ENCODE measurements at regions not wholly inside any gene's neighbourhood (a gene's known extent, or its start where the extent isn't known, plus 50 kb on each side); places are given as distances from the start of the nearest gene placed in this dataset.

- Histone ChIP-seq H3K27me3 (ENCODE audit: low read depth) (no peaks in the 10 kb centered on the region), H3K4me1 (no peaks in the 10 kb centered on the region), H3K27ac (replicated peaks) (no peak overlapping the region), H3K36me3 (no peaks in the 10 kb centered on the region), H3K9me3 (replicated peaks) (peaks cover 35% of the 10 kb centered on the region), H3K4me3 (no peak overlapping the region)
- no peak for TF ChIP-seq CTCF (IDR thresholded peaks at IDR 0.05; ENCODE audit: borderline replicate concordance)
- DNase-seq = no peak
- intact Hi-C loops (cut with micrococcal nuclease) = no loop called here
These were observed 733.8 kb downstream of the BRINP1 start for GRCh38 chr9:118635416-118635815.

GRCh38 chr9:118637681-118638080, 731.6 kb downstream of the BRINP1 start:
- no peaks in the 10 kb centered on the region for H3K4me1 ChIP-seq
- no peak for TF ChIP-seq CTCF (IDR thresholded peaks at IDR 0.05; ENCODE audit: borderline replicate concordance)
- no peaks in the 10 kb centered on the region for H3K36me3 ChIP-seq
- H3K27me3 ChIP-seq (ENCODE audit: low read depth) = no peaks in the 10 kb centered on the region
- DNase-seq = no peak
- H3K27ac ChIP-seq (replicated peaks) = no peak overlapping the region
- peaks cover 34% of the 10 kb centered on the region for H3K9me3 ChIP-seq (replicated peaks)
- intact Hi-C loops (cut with micrococcal nuclease) = no loop called here
- H3K4me3 ChIP-seq = no peak overlapping the region

GRCh38 chr9:118640836-118641560, 728.2 kb downstream of the BRINP1 start:
- peaks cover 35% of the 10 kb centered on the region for H3K9me3 ChIP-seq (replicated peaks)
- H3K4me3 ChIP-seq = no peak overlapping the region

GRCh38 chr9:118643118-118643517, 726.1 kb downstream of the BRINP1 start:
- Histone ChIP-seq H3K36me3 (no peaks in the 10 kb centered on the region), H3K27ac (replicated peaks) (no peak overlapping the region), H3K27me3 (ENCODE audit: low read depth) (peaks cover 10% of the 10 kb centered on the region), H3K4me3 (no peak overlapping the region), H3K9me3 (replicated peaks) (peaks cover 49% of the 10 kb centered on the region), H3K4me1 (no peaks in the 10 kb centered on the region)
- DNase-seq = no peak
- TF ChIP-seq CTCF (IDR thresholded peaks at IDR 0.05; ENCODE audit: borderline replicate concordance) = no peak
- intact Hi-C loops (cut with micrococcal nuclease) = no loop called here

More at GRCh38 chr9:118640836-118641560, 728.2 kb downstream of the BRINP1 start:
- intact Hi-C loops (cut with micrococcal nuclease) = no loop called here
- no peak for TF ChIP-seq CTCF (IDR thresholded peaks at IDR 0.05; ENCODE audit: borderline replicate concordance)
- no peaks in the 10 kb centered on the region for H3K36me3 ChIP-seq
- no peaks in the 10 kb centered on the region for H3K27me3 ChIP-seq (ENCODE audit: low read depth)
- DNase-seq = no peak
- no peak overlapping the region for H3K27ac ChIP-seq (replicated peaks)
- no peaks in the 10 kb centered on the region for H3K4me1 ChIP-seq

GRCh38 chr9:118644066-118644465, 725.2 kb downstream of the BRINP1 start:
- Histone ChIP-seq H3K27ac (replicated peaks) (no peak overlapping the region), H3K27me3 (ENCODE audit: low read depth) (peaks cover 10% of the 10 kb centered on the region), H3K36me3 (no peaks in the 10 kb centered on the region), H3K9me3 (replicated peaks) (peaks cover 39% of the 10 kb centered on the region), H3K4me1 (no peaks in the 10 kb centered on the region), H3K4me3 (no peak overlapping the region)
- intact Hi-C loops (cut with micrococcal nuclease) = no loop called here
- TF ChIP-seq CTCF (IDR thresholded peaks at IDR 0.05; ENCODE audit: borderline replicate concordance) = no peak
- no peak for DNase-seq

Data from left ventricle myocardium inferior (tissue), 1 donor.